OCI-LY3 (cell line): ENCODE measurements at regions not wholly inside any gene's neighbourhood (a gene's known extent, or its start where the extent isn't known, plus 50 kb on each side); places are given as distances from the start of the nearest gene placed in this dataset.

Source experiments
- H2AFZ ChIP-seq: fragments of 200-600, 300-600 bp; shearing (Covaris generic); 2 replicates; pipeline ENCODE4 v1.6.0; 2014; ENCODE audit warnings: antibody characterized with exemption, low read depth, low read length
- H3K27ac ChIP-seq: fragments of 200-600, 300-600 bp; sonication (generic); 2 replicates; pipeline ENCODE4 v1.5.1; 2014; ENCODE audit warnings: mild to moderate bottlenecking, low read length, moderate library complexity, mixed read lengths
- H3K27me3 ChIP-seq: fragments of 200-600, 300-600 bp; sonication (generic); 2 replicates; pipeline ENCODE4 v1.6.1; 2014; ENCODE audit warnings: low read depth, low read length, mixed read lengths
- H3K36me3 ChIP-seq: fragments of 200-600, 300-600 bp; sonication (generic); replicated peaks from 2 replicates; pipeline ENCODE3; 2014; ENCODE audit warnings: low read depth, low read length, mixed read lengths
- H3K4me1 ChIP-seq: fragments of 300-600, 200-600 bp; sonication (generic); 2 replicates; pipeline ENCODE4 v1.6.1; 2014; ENCODE audit warnings: low read length, mixed read lengths
- H3K4me2 ChIP-seq: fragments of 200-600, 300-600 bp; sonication (generic); 2 replicates; pipeline ENCODE4 v1.6.1; 2014; ENCODE audit warnings: low read length, mixed read lengths
- H3K4me3 ChIP-seq: fragments of 300-600, 200-600 bp; sonication (generic); 2 replicates; pipeline ENCODE4 v1.5.1; 2014; ENCODE audit warnings: antibody characterized with exemption, mild to moderate bottlenecking, low read length, moderate library complexity
- H3K79me2 ChIP-seq: fragments of 300-600, 200-600 bp; shearing (Covaris generic); 2 replicates; pipeline ENCODE4 v1.6.1; 2014; ENCODE audit warnings: mild to moderate bottlenecking, low read length, mixed read lengths
- H3K9ac ChIP-seq: fragments of 300-600, 200-600 bp; shearing (Covaris generic); 2 replicates; pipeline ENCODE4 v1.6.0; 2014; ENCODE audit warnings: mild to moderate bottlenecking, low read length, moderate library complexity
- H3K9me3 ChIP-seq: fragments of 200-600, 300-600 bp; shearing (Covaris generic); 2 replicates; pipeline ENCODE4 v1.6.1; 2014; ENCODE audit warnings: low read length, mixed read lengths; ENCODE audit not compliant: insufficient read depth
- H4K20me1 ChIP-seq: fragments of 200-600, 300-600 bp; sonication (generic); 2 replicates; pipeline ENCODE4 v1.6.1; 2016; ENCODE audit warnings: low read length, mixed read lengths; ENCODE audit not compliant: insufficient read depth
- CTCF ChIP-seq: fragments of 200-600, 300-600 bp; sonication (generic); IDR thresholded peaks from 2 replicates; pipeline ENCODE4 v1.5.1; 2014; ENCODE audit warnings: antibody characterized with exemption, low read length, low read depth
- EZH2phosphoT487 ChIP-seq: fragments of 200-600 bp; shearing (Covaris generic); IDR thresholded peaks from 2 replicates; pipeline ENCODE4 v1.6.1; 2018; ENCODE audit warnings: antibody characterized with exemption, mixed run types, low read depth

- no peaks in the 10 kb centered on the region for H3K27me3 ChIP-seq
Measured at GRCh38 chr7:148500978-148501377, 89.6 kb upstream of the C7orf33 start.

GRCh38 chr7:148503900-148504487, 86.6 kb upstream of the C7orf33 start:
- Histone ChIP-seq H3K27ac (peak overlapping the region; percentile 85), H3K4me3 (peak overlapping the region; percentile 40), H3K9me3 (peaks cover 8% of the 10 kb centered on the region), H4K20me1 (no peaks in the 10 kb centered on the region), H3K27me3 (no peaks in the 10 kb centered on the region), H3K9ac (peak overlapping the region; percentile 77), H3K36me3 (peaks cover 9% of the 10 kb centered on the region), H3K4me2 (peak overlapping the region; percentile 95), H3K79me2 (no peaks in the 10 kb centered on the region), H3K4me1 (peaks cover 71% of the 10 kb centered on the region), H2AFZ (peak overlapping the region; percentile 15; the same call in 1 of the 2 replicates)
- TF ChIP-seq CTCF, result peak; percentile 80
- TF ChIP-seq EZH2phosphoT487, result no peak

More at GRCh38 chr7:148500978-148501377, 89.6 kb upstream of the C7orf33 start:
- TF ChIP-seq CTCF (no peak), EZH2phosphoT487 (no peak)
- H4K20me1 ChIP-seq, result no peaks in the 10 kb centered on the region
- peaks cover 51% of the 10 kb centered on the region for H3K4me1 ChIP-seq
- H3K36me3 ChIP-seq, result no peaks in the 10 kb centered on the region
- H3K9ac ChIP-seq, result peak overlapping the region; percentile 77; the same call in 1 of the 2 replicates
- no peaks in the 10 kb centered on the region for H3K9me3 ChIP-seq
- H2AFZ ChIP-seq, result peak overlapping the region; percentile 55
- peak overlapping the region; percentile 70 for H3K4me3 ChIP-seq
- H3K79me2 ChIP-seq, result no peaks in the 10 kb centered on the region
- peak overlapping the region; percentile 95 for H3K4me2 ChIP-seq
- no peak overlapping the region for H3K27ac ChIP-seq

GRCh38 chr7:148505645-148506375, 84.8 kb upstream of the C7orf33 start:
- peaks cover 74% of the 10 kb centered on the region for H3K4me1 ChIP-seq

More at GRCh38 chr7:148505645-148506375, 84.8 kb upstream of the C7orf33 start:
- Histone ChIP-seq H3K36me3 (peaks cover 12% of the 10 kb centered on the region), H3K4me3 (peak overlapping the region; percentile 1; the same call in 1 of the 2 replicates), H3K9ac (peak overlapping the region; percentile 58; the same call in 1 of the 2 replicates), H3K27ac (peak overlapping the region; percentile 85), H4K20me1 (no peaks in the 10 kb centered on the region), H3K79me2 (no peaks in the 10 kb centered on the region), H3K4me2 (peak overlapping the region; percentile 7; the same call in 1 of the 2 replicates), H2AFZ (no peak overlapping the region), H3K27me3 (no peaks in the 10 kb centered on the region), H3K9me3 (peaks cover 8% of the 10 kb centered on the region)
- TF ChIP-seq CTCF (no peak), EZH2phosphoT487 (no peak)
